ENCODE measurements at regions not wholly inside any gene's neighbourhood (a gene's known extent, or its start where the extent isn't known, plus 50 kb on each side); places are given as distances from the start of the nearest gene placed in this dataset.
"Not testable (repeated sequence)": the region's sequence is repeated elsewhere in the genome, so short reads cannot be mapped to it uniquely, and the experiment has no call there.

DNA sequence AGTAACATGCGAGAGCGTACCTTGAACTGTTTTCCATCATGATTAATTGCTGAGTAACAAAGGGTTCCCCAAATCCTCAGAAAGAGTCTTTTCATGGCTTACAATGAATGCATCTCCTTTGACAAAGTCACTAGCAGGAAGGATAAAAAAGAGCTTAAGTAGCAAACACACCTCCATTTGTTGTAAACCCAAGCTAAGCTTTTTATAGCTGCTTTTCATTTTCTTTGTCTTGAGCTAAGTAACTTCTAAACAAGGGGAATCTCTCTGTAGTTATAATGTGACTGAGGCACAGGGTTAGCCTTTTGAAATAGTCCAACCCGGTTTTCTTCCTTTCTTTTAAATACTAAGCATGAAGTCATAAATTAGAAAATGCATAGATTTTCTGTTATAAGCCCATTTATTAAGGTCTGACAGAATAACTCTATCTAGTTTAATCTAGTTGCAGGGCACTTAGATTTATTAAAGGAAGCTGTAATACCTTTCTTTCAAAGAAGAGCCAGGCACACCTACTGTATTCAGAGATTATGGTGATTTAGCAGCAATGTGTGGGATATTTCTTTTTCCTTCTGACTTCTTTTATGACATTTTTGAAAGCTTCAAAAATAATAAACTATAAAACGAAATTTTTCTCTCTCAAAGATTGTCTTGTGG lies 226.9 kb upstream of the SMIM31 start:
- no peak for DNase-seq

GRCh38 chr4:164529058-164529457 lies 224.9 kb upstream of the SMIM31 start:
- DNase-seq = no peak

GRCh38 chr4:164529486-164529885 lies 224.4 kb upstream of the SMIM31 start:
- DNase-seq = no peak

DNA sequence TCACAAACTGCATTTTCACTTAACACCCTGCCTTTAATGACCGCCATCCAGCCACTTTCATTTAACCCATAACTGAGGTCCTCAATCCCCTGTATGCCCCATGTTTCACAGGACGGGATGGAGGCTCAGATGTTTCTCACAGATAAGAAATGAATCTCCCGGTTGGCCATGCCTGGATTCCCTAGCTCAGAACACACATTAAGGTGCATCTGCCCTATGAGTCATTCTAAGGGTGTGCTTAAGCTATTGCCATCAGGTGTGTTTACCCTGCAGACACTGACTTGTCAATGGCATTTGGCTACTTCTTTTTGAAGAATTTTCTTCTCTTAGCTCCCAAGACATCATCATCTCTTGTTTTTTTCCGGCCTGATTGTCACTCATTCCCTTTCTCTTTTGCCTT lies 222.6 kb upstream of the SMIM31 start:
- DNase-seq = no peak

DNA sequence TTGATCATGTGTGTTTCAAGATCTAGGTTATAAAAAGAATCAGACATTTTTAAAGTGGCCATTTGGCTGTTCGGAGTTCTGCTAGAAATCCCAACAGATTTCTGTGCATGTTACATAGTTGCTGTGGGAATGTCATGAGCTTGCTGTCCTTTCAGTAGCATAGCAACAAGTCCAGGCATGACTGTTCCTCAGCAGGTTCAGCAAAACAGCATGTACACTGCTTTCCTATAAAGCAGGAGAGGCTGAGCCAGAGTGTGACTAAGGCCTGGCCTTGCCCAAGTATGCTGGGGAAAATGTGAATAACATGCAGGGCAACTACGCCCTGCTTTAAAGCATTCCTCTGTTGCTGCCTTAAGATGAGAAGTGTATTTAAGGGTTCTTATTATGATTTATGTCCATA lies 217.1 kb upstream of the SMIM31 start:
- no peak for DNase-seq

GRCh38 chr4:164538097-164538496 lies 215.8 kb upstream of the SMIM31 start:
- no peak for DNase-seq

DNA sequence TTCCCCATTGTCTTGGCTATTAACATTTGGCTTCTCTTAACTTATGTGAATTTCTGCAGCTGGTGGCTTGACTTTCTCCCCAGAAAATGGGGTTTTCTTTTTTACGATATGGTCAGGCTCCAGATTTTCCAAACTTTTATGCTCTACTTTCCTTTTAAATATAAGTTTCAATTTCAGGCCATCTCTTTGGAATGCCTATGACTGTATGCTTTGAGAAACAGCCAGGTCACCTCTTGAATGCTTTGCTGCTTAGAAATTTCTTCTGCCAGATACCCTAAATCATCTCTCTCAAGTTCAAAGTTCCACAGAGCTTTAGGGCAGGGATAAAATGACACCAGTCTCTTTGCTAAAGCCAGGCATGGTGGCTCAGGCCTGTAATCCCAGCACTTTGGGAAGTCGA lies 212.9 kb upstream of the SMIM31 start:
- no peak for DNase-seq

DNA sequence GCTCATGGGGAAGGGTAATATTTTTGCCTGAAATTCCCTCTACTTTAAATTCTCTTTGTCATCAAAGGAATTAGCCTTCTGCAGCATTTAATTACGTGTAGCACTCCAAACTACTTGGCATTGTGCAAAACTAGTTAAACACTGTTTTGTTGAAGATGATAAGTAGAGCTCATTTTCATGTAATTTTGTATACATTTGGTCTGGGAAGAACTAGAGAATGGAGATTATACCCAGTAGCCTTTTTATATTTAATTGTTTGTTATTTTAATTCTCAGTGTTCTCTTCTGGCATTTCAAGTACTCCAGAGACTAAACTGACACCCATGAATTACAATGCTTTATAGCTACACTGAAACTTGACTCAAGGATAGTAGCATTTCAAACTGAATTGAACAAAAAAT lies 211.5 kb upstream of the SMIM31 start:
- DNase-seq = no peak

GRCh38 chr4:164550989-164551712 lies 202.8 kb upstream of the SMIM31 start:
- no peak for DNase-seq

- DNase-seq = no peak
These were observed 202.3 kb upstream of the SMIM31 start for GRCh38 chr4:164551713-164552040.

GRCh38 chr4:164571593-164572390 lies 182.1 kb upstream of the SMIM31 start:
- no peak for DNase-seq

DNA sequence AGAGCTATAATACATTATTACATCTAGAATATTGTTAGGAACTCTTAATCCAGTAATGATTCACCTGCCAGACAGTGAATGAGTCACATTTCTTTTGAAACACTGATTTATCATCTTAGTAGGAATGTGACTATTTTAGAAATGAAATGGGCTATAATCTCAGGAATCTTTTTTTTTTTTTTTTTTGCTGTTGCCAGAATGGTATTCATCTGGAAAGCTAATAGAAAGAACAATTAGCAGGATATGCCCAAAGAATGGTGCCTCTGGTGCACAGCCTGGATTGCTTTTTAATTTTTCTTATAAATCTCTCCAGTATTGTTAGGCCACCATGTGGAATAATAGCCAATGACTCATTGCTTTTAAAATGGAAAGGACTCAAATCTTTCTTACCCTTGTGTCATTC lies 181.1 kb upstream of the SMIM31 start:
- DNase-seq = no peak

DNA sequence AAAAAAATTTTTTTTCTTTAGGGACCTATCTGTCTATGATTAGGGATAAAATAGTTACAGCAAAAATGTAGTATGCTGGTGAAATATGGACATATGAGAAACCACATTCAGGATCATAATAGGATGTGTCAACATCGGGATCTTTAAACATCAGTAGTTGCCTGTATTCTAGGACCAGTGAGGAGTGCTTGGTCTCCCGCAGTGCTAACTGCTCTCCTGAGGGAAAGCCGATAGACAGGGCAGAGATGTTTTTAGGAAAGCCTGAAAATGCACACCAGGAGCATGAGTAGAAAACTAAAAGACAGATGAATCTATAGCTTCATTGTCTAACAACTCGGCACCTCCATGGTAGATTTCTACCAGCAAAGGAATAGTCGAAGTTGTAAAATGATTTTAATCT lies 178.1 kb upstream of the SMIM31 start:
- DNase-seq = no peak

GRCh38 chr4:164579270-164579942 lies 174.5 kb upstream of the SMIM31 start:
- DNase-seq = no peak

- no peak for DNase-seq
These were observed 162.3 kb upstream of the SMIM31 start for GRCh38 chr4:164591666-164592065.

GRCh38 chr4:164595751-164596150 lies 158.2 kb upstream of the SMIM31 start:
- no peak for DNase-seq

- no peak for DNase-seq
These were observed 157.5 kb upstream of the SMIM31 start for GRCh38 chr4:164596318-164596878.

- no peak for DNase-seq
These were observed 157.0 kb upstream of the SMIM31 start for GRCh38 chr4:164596927-164597326.

- DNase-seq = no peak
These were observed 152.3 kb upstream of the SMIM31 start for GRCh38 chr4:164601653-164602052.

- not testable (repeated sequence) for DNase-seq
These were observed 148.1 kb upstream of the SMIM31 start for GRCh38 chr4:164605791-164606190.

GRCh38 chr4:164606478-164606877 lies 147.5 kb upstream of the SMIM31 start:
- DNase-seq = no peak

GRCh38 chr4:164613256-164613655 lies 140.7 kb upstream of the SMIM31 start:
- no peak for DNase-seq

DNA sequence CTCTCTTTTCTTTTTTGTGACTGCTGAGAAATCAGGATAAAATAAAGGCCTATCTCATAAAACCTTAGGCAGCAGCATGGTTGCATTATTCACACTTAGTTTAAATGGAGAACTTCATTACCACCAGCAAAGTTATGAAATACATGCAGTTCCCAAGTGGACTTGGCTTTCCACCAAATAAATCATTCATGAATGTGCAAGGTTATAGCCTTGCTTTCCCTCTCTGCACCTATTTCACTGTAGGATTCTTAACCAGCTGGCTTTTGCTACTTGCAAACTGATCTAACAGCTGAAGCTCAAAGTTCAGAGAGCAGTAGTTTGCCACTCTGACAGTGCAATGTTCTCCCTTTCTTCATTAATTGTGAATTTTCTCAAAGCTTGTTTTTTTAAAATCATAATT lies 140.1 kb upstream of the SMIM31 start:
- no peak for DNase-seq
